WERI-Rb-1 (cell line): ENCODE measurements at regions not wholly inside any gene's neighbourhood (a gene's known extent, or its start where the extent isn't known, plus 50 kb on each side); places are given as distances from the start of the nearest gene placed in this dataset.

Experiments used
- DNase-seq: peaks from one replicate; pipeline ENCODE4 v3.0.0-alpha.2; 2020
- H3K27ac ChIP-seq: fragments of 250-450 bp; sonication (Bioruptor Pico); 2 replicates; pipeline ENCODE4 v1.5.1; 2020; ENCODE audit warnings: mild to moderate bottlenecking, moderate library complexity
- H3K27me3 ChIP-seq: fragments of 250-450 bp; sonication (Bioruptor Pico); 2 replicates; pipeline ENCODE4 v1.5.1; 2021; ENCODE audit warnings: mild to moderate bottlenecking, low read depth, moderate library complexity; ENCODE audit not compliant: insufficient read depth, severe bottlenecking
- H3K36me3 ChIP-seq: fragments of 250-450 bp; sonication (Bioruptor Pico); 2 replicates; pipeline ENCODE4 v1.5.1; 2020; ENCODE audit warnings: mild to moderate bottlenecking, moderate library complexity
- H3K4me3 ChIP-seq: 2 replicates; pipeline ENCODE4 v1.5.1; 2011; ENCODE audit warnings: low read depth, mild to moderate bottlenecking, control low read depth, low read length
- H3K9me3 ChIP-seq: fragments of 250-450 bp; sonication (Bioruptor Pico); 2 replicates; pipeline ENCODE4 v1.5.1; 2021; ENCODE audit warnings: mild to moderate bottlenecking, moderate library complexity; ENCODE audit not compliant: severe bottlenecking
- TF ChIP-seq, protein P1 (sequence below): IDR thresholded peaks from 2 replicates; pipeline ENCODE4 v1.5.1; 2011; ENCODE audit warnings: low read depth, mild to moderate bottlenecking, control low read depth, inconsistent platforms, low read length

DNA sequence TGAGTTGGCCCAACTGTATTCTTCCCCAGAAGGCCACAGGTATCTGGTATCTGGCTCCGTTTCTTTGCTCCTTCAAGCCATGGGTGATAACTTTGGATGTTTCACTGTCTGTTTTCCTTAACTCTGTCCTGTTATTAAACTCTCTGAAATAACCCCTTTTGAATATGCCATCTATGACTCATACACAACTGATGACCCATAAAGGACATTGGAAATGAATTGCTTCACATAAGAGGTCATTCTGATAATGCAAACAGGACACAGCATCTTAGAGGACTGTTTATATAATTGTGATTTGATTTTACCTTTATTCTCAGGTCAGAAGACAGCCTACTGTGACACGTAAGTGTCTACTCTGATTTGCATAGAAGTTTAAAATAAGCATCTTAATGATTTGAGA lies 227.7 kb downstream of the VEGFC start:
- Histone ChIP-seq H3K36me3 (no peaks in the 10 kb centered on the region), H3K27me3 (no peaks in the 10 kb centered on the region), H3K9me3 (no peaks in the 10 kb centered on the region), H3K4me3 (no peak overlapping the region), H3K27ac (no peak overlapping the region)
- DNase-seq: no peak
- TF ChIP-seq, protein P1, sequence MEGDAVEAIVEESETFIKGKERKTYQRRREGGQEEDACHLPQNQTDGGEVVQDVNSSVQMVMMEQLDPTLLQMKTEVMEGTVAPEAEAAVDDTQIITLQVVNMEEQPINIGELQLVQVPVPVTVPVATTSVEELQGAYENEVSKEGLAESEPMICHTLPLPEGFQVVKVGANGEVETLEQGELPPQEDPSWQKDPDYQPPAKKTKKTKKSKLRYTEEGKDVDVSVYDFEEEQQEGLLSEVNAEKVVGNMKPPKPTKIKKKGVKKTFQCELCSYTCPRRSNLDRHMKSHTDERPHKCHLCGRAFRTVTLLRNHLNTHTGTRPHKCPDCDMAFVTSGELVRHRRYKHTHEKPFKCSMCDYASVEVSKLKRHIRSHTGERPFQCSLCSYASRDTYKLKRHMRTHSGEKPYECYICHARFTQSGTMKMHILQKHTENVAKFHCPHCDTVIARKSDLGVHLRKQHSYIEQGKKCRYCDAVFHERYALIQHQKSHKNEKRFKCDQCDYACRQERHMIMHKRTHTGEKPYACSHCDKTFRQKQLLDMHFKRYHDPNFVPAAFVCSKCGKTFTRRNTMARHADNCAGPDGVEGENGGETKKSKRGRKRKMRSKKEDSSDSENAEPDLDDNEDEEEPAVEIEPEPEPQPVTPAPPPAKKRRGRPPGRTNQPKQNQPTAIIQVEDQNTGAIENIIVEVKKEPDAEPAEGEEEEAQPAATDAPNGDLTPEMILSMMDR: no peak

DNA sequence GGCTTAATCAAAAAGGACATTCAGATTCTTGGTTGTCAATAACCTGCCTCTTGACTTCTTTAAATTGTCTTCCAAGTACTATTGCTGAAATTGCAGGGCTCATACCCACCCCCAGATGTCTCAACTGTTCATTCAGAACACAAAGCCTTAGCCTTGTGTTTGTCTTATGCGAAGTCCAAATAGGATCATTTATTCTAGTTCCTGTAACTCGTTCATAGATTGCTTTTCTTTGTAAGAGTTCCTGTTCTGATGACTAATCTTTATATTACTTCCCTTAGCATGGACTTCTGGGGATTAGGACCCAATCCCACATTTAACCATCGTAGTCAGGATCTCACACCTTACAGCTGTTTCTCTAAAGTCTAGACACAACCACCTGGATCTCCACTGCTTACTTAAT lies 226.0 kb downstream of the VEGFC start:
- Histone ChIP-seq H3K36me3 (no peaks in the 10 kb centered on the region), H3K27me3 (no peaks in the 10 kb centered on the region), H3K9me3 (no peaks in the 10 kb centered on the region), H3K4me3 (no peak overlapping the region), H3K27ac (no peak overlapping the region)
- DNase-seq: no peak
- TF ChIP-seq, protein P1: no peak

DNA sequence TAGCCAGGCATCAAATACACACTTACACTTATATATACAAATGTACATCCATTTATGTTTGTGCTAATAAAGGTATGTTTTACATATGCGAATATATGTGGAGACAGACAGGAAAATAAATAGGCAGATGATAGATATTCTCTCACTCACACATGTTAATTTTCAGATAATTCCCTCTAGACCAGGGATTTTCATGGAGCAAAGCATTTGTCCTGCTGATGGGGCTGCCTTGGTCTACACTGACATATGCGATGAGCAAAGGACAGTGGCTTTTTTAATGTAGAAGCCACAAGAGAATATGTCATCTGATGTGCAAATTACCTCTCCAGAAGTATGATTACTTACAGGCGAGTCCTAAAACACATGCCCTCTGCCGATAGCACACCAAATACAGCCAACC lies 224.5 kb downstream of the VEGFC start:
- H3K27me3 ChIP-seq: no peaks in the 10 kb centered on the region
- TF ChIP-seq, protein P1: no peak
- DNase-seq: no peak
- no peak overlapping the region for H3K27ac ChIP-seq
- no peak overlapping the region for H3K4me3 ChIP-seq
- no peaks in the 10 kb centered on the region for H3K36me3 ChIP-seq
- H3K9me3 ChIP-seq: no peaks in the 10 kb centered on the region

DNA sequence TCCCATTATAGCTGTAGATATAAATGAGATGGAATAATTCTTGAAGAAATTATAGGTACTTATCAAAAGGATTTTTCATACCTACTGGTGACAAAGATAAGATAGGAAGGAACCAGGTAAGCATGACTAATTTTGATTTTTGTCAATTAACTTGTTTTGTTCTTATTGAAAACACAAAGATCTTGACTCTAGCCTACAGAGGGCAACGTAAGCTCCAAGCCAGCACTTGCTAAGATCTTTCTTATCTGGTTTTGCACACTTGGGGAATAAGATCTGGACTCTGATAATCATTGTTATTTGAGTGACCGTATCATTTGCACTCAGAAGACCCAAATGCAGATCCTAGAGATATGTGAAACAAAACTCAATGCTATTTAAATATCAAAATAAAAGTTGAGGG lies 223.4 kb downstream of the VEGFC start:
- TF ChIP-seq, protein P1: peak; percentile 33; the same call in 1 of the 2 replicates
- H3K9me3 ChIP-seq: no peaks in the 10 kb centered on the region
- no peaks in the 10 kb centered on the region for H3K27me3 ChIP-seq
- no peak for DNase-seq
- H3K36me3 ChIP-seq: no peaks in the 10 kb centered on the region
- H3K27ac ChIP-seq: no peak overlapping the region
- no peak overlapping the region for H3K4me3 ChIP-seq

DNA sequence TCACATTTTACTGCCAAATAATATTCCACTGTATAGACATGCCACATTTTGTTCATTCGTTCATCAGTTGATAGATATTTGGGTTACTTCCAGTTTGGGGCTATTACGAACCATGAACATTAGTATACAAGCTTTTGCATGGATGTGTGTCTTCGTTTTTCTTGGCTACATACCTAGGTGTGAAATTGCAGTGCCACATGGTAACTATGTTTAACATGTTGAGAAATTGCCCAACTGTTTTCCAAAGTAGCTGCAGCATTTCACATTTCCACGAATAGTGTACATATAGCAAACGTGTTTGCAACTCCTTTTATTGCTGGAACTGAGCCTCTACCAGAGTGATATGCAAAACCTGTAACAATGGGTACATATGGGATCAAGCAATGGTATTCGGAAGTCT lies 221.5 kb downstream of the VEGFC start:
- Histone ChIP-seq H3K9me3 (no peaks in the 10 kb centered on the region), H3K27ac (no peak overlapping the region), H3K36me3 (no peaks in the 10 kb centered on the region), H3K27me3 (no peaks in the 10 kb centered on the region), H3K4me3 (no peak overlapping the region)
- TF ChIP-seq, protein P1: no peak
- DNase-seq: no peak

DNA sequence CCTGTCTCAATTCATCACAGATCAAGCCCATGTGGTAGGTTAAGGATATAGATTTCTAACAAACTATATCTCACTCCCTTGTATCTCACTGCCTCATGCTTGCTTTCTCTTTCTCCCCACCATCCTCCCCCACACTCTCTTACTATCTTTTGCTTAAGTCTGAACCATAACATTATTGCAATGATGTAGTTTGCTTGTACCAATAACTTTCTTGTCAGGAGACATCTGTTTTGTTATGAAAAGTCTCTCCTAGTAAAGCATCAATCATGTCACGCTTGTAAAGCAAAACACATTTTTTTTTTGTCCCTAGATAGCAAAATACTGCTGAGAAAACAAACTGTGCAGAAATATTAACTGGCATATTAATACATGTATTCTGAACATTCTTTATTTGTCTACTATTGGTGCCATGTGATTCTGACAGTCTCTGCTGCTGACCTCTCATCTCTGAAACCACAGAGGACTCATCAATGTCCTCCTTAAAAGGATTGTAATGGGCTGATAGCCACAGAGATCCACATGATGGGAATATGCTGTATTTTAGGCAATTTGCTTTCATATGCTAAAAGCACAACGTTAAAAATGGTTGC lies 217.5 kb downstream of the VEGFC start:
- Histone ChIP-seq H3K27ac (no peak overlapping the region), H3K27me3 (no peaks in the 10 kb centered on the region), H3K36me3 (no peaks in the 10 kb centered on the region), H3K4me3 (no peak overlapping the region), H3K9me3 (no peaks in the 10 kb centered on the region)
- TF ChIP-seq, protein P1: no peak
- DNase-seq: no peak
